Endothelial cell of hepatic sinusoid (primary cell): ENCODE measurements at regions not wholly inside any gene's neighbourhood (a gene's known extent, or its start where the extent isn't known, plus 50 kb on each side); places are given as distances from the start of the nearest gene placed in this dataset.

Experiments
- in situ Hi-C: cut with HindIII; loops from 2 replicates; pipeline ENCODE4 v1.10.0; 2017; ENCODE audit warnings: low sequenced_read_pairs

DNA sequence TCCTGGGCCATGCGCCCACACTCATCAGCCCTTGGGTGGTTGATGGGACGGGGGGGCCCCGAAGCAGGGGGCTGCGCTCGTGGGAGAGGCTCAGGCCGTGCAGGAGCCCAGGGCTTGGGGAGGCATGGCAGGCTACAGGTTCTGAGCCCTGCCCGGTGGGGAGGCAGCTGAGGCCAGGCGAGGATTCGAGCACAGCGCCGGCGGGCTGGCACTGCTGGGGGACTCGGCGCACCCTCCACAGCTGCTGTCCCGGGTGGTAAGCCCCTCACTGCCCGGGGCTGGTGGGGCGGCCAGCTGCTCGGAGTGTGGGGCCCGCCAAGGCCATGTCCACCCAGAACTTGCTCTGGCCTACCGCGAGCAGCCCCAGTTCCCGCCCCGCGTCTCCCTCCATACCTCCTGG lies 295.8 kb upstream of the SEL1L start:
- in situ Hi-C loops = no loop called here

GRCh38 chr14:81831128-81831820 lies 297.6 kb upstream of the SEL1L start:
- in situ Hi-C loops = no loop called here

GRCh38 chr14:81834308-81834707 lies 300.7 kb upstream of the SEL1L start:
- in situ Hi-C loops = no loop called here

DNA sequence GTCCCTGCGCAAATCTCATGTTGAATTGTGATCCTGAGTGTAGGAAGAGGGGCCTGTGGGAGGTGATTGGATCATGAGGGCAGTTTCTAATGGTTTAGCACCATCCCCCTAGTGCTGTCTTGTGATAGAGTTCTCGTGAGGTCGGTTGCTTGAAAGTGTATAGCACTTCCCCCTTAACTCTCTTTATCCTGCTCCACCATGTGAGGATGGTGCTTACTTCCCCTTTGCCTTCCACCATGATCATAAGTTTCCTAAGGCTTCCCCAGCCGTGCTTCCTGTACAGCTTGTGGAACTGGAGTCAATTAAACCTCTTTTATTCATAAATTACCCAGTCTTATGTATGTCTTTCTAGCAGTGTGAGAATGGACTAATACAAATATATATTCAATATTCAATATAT lies 303.7 kb upstream of the SEL1L start:
- in situ Hi-C loops = no loop called here

- in situ Hi-C loops = no loop called here
Observed at GRCh38 chr14:81839056-81839455, 305.4 kb upstream of the SEL1L start.

GRCh38 chr14:81841346-81841745 lies 307.7 kb upstream of the SEL1L start:
- in situ Hi-C loops = no loop called here

DNA sequence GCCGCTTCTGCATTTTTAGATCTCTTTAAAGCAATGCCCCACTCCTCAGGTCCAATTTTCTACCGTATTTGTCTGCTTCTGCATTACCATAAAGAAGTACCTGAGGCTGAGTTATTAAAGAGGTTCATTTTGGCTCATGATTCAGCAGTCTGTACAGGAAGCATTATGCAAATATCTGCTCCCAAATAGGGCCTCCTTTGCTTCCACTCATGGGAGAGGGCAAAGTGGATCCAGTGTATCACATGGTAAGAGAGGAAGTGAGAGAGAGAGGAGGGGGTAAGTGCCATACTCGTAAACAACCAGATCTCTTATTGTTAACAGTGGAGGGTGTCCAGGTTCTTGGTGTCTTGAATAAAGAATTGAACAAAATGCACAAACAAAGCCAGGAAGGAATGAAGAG lies 316.1 kb upstream of the SEL1L start:
- in situ Hi-C loops = no loop called here

DNA sequence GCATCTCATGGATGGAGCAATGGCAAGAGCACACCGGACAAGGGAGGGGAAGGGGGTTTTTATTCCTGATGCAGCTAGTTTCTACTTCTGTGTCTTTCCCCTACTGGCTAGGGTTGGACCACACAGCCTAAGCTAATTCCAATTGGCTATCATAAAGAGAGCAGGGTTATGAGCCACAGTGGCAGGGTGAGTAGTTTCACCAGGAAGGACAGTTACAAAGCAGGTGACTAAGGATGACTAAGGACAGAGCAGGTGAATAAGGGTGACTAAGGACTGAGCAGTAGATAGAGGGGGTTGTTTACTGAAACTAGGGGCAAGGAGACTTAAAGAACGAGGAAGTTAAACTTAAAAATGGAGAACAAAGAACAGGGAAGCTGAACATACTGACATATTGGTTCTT lies 321.4 kb upstream of the SEL1L start:
- in situ Hi-C loops = no loop called here

- in situ Hi-C loops = no loop called here
Observed at GRCh38 chr14:81859046-81859445, 325.4 kb upstream of the SEL1L start.

DNA sequence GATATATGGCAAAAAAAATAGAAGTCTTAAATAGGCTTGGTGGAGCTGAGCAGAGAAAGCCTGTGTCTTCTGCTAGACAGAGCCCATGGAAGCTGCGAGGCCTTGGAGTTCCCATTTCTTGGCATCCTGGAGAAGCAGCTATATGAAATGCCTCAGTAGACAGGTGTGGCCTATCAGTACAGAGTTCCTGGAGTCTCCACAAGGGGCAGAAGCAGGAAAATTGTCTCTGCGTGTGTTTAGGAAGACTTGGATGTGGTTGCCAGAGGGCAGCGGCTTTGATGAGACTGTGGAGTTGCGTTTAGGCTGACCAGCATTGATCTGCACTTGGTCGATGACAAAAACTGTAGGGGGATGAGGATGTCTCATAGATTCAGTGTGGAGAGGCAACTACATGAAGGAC lies 334.5 kb upstream of the SEL1L start:
- in situ Hi-C loops = no loop called here

DNA sequence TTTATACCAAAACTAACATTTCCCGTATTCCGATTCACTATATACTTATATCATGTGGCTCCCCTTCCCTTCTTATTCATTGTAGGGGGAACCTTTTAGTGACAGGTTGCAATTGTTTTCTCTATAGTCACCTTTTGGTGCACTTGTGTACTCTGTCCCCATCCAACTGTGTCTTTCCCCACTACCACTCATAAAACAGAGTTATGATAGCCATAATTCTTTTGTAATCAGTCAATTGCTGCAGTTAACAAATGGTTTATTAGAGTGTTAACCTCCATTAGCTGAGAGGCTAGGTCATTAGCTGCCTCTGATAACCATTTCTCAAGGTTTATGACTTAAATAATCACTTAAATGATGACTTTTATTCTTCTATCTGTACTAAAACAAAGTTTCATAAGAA lies 338.1 kb upstream of the SEL1L start:
- in situ Hi-C loops = no loop called here

DNA sequence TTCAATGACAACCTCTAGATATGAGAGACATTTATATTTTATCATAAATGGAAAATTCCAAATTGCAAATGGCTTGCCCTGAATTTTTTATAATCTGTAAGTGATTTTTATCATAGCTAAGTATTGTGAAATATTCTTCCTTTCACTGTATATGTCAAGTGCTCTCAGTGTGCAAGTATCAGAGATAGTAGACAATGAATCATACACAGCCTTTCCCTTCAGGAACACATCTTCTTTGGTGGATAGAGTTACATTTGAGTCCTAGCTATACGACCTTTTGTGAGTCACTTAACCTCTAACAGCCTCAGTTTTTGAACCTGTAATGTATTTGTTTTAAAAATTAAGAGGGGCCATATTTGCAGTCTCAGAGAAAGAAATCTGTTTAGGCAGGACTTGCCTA lies 350.7 kb upstream of the SEL1L start:
- in situ Hi-C loops = no loop called here

DNA sequence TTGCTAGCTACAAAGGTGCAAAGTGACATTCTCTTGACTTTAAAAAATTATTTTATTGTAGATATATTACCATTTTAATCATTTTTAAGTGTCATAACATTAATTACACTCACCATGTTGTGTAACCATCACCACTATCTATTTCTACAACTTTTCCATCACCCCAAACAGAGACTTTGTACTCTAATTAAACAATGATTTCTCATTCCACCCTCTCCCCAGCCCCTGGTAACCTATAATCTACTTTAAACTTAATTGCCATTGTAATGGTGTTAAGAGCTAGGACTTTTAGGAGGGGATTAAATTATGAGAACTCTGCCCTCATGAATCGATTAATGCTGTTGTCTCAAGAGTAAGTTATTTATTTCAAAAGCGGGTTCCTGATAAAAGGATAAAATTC lies 352.9 kb upstream of the SEL1L start:
- in situ Hi-C loops = no loop called here

- in situ Hi-C loops = no loop called here
Observed at GRCh38 chr14:81889529-81889928, 355.9 kb upstream of the SEL1L start.

GRCh38 chr14:81890020-81890419 lies 356.4 kb upstream of the SEL1L start:
- in situ Hi-C loops = no loop called here

DNA sequence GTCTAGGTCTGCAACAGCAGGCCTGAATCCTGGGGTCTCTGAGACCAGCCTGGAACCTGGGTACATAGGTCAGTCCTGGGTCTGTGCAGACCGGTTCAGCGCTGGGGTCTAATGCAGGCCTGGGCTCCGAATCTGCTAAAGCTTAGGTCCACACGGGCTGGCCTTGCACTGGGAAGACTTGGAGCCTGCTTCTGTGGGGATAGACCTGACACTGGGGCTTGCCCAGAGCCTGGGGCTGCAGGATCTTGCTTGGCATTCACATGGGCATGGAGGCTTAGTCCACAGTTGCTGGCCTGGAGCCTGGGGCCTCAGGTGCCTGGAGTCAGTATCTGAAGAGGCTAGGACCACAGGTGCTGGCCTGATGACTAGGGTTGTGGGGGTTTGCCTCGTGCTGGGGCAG lies 369.8 kb upstream of the SEL1L start:
- in situ Hi-C loops = no loop called here

- in situ Hi-C loops = no loop called here
Observed at GRCh38 chr14:81927070-81927469, 393.4 kb upstream of the SEL1L start.

DNA sequence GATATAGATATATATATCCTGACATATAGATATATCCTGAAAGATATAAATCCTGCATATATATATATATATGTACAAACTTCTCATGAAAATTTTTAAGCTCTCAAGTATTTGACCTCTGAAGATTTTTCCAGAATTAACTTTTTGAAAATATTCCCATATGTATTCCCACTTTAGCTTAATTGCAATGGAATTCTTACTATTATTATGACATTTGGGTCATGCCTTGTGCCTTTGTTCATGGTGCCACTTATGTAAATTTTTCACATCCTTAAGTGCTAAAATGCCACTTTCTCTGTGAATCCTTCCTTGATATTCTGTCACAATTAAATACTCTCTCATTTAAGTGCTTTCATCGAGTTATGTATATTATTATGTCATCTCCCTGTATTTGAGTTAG lies 398.2 kb upstream of the SEL1L start:
- in situ Hi-C loops = no loop called here

GRCh38 chr14:81936348-81936747 lies 402.7 kb upstream of the SEL1L start:
- in situ Hi-C loops = no loop called here

DNA sequence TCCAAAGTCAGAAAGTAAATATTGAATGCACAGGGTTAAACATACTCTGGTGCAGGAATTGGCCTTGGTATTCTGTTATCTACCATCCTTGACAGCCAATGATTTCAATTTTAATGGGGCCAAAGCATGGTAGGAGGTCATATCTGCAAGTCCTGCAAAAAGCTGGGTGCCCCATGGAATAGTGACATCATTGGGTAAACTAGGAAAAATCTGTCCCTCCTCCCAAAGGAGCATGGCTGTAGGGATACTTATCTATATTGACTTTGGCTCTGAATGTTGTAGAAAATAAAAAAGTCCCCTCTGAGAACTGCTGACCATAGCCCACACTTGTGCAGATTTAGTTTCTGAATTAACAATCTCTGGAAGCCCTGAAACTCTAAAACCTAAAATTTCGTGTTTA lies 403.2 kb upstream of the SEL1L start:
- in situ Hi-C loops = no loop called here

DNA sequence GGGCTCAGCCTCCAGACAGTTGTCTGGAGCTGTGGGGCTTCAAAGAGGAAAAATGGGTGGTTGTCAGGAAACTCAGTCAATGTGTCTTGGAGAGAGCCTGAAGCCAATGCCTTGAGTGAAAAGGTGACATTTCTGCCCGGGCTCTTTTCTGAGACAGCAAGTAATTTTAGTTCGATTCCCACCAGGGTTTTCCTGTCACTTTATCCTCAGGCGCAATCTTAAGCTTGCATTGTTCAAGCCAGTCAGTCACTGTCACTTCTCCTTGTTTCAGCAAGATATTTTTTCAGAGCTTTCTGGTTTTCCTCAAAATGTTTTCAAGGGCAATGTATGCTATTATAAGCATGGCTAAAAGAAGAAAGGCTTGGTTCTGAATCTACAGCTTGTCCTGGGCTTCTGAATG lies 404.7 kb upstream of the SEL1L start:
- in situ Hi-C loops = no loop called here

DNA sequence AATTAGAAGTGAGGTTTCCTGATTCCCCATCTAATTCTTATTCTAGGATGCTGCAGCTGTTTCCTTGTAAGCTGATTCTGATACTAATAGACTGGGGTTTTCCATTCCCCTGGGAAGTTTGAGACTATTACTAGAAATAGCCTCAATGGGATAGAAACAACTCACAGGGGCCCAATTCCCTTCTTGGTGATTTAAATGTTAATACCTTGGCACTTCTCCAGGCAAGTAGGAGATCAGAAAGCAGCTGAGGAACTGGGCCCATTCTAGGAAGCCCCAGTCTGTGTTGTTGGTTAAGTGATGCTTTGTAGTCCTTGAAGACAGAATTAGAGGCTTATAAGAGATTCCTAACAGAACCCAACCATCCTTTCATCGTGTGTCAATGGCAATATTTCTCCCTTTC lies 407.0 kb upstream of the SEL1L start:
- in situ Hi-C loops = no loop called here

- in situ Hi-C loops = no loop called here
Observed at GRCh38 chr14:81942071-81942470, 408.4 kb upstream of the SEL1L start.
